ENCODE measurements at regions not wholly inside any gene's neighbourhood (a gene's known extent, or its start where the extent isn't known, plus 50 kb on each side); places are given as distances from the start of the nearest gene placed in this dataset.

- no peak for TF ChIP-seq CTCF (IDR thresholded peaks at IDR 0.05)
- no peak for TF ChIP-seq REST (IDR thresholded peaks at IDR 0.05; ENCODE audit: insufficient read depth in 1 of 2, low read depth in 2 of 2, low read length in 1 of 2)
- TF ChIP-seq SIN3A (IDR thresholded peaks at IDR 0.05; ENCODE audit: borderline replicate concordance, insufficient read depth, low read depth, low read length) = no peak
Measured at GRCh38 chr7:84813376-84813775, 373.5 kb downstream of the SEMA3D start.
